ENCODE measurements at regions not wholly inside any gene's neighbourhood (a gene's known extent, or its start where the extent isn't known, plus 50 kb on each side); places are given as distances from the start of the nearest gene placed in this dataset.

DNA sequence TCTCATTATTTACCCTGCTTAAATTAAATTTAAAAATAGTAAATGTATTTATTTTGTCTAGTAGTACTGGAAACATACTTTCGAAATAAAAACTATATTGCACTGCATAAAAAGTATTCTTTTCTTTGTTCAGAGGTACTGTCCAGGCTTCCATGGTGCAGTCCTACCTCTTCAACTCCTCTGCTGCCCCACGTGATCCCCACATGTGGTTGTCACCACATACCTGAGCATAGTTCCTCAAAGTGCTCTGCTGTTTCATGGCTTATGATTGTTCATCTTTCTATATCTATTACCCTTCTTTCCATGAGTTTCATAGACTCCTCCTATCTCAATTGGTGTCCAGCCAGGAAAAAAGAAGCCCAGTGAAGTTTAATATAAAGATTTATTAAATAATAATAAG lies 317.5 kb upstream of the OR4E1 start:
- TF ChIP-seq, protein P1, sequence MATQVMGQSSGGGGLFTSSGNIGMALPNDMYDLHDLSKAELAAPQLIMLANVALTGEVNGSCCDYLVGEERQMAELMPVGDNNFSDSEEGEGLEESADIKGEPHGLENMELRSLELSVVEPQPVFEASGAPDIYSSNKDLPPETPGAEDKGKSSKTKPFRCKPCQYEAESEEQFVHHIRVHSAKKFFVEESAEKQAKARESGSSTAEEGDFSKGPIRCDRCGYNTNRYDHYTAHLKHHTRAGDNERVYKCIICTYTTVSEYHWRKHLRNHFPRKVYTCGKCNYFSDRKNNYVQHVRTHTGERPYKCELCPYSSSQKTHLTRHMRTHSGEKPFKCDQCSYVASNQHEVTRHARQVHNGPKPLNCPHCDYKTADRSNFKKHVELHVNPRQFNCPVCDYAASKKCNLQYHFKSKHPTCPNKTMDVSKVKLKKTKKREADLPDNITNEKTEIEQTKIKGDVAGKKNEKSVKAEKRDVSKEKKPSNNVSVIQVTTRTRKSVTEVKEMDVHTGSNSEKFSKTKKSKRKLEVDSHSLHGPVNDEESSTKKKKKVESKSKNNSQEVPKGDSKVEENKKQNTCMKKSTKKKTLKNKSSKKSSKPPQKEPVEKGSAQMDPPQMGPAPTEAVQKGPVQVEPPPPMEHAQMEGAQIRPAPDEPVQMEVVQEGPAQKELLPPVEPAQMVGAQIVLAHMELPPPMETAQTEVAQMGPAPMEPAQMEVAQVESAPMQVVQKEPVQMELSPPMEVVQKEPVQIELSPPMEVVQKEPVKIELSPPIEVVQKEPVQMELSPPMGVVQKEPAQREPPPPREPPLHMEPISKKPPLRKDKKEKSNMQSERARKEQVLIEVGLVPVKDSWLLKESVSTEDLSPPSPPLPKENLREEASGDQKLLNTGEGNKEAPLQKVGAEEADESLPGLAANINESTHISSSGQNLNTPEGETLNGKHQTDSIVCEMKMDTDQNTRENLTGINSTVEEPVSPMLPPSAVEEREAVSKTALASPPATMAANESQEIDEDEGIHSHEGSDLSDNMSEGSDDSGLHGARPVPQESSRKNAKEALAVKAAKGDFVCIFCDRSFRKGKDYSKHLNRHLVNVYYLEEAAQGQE (IDR thresholded peaks at IDR 0.05; ENCODE audit: low read depth), result no peak
- TF ChIP-seq YY1 (IDR thresholded peaks at IDR 0.05; ENCODE audit: low read depth), result no peak
- TF ChIP-seq CEBPB (IDR thresholded peaks at IDR 0.05), result no peak
- TF ChIP-seq EGR1 (IDR thresholded peaks at IDR 0.05), result no peak
- TF ChIP-seq RAD21 (IDR thresholded peaks at IDR 0.05; ENCODE audit: low read depth), result no peak
- no peak for TF ChIP-seq USF1 (IDR thresholded peaks at IDR 0.05)
- no peak for TF ChIP-seq FOXM1 (IDR thresholded peaks at IDR 0.05; ENCODE audit: borderline replicate concordance, low read depth)
- no peak for TF ChIP-seq EP300 (IDR thresholded peaks at IDR 0.05; ENCODE audit: borderline replicate concordance)
- no peak for TF ChIP-seq CREB1 (IDR thresholded peaks at IDR 0.05; ENCODE audit: low read depth)

DNA sequence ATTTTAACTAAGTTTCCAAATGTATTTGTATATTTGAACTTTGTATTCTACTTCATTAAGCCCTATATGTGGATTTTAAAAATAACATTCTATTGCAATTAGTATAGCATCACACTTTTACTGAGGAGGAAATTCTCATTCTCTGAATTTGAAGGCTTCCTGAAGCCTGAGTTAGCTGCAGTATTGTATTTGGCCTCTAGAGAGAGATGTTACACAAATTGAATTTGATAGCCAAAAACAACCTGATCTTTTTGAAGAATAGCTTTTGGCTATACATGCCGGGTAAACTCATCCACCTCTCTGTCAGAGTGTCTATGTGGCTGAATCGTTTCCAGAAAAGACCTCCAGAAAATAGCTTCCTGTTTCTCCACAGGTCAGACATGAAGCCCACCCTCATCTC lies 316.5 kb upstream of the OR4E1 start:
- no peak for TF ChIP-seq CREB1 (IDR thresholded peaks at IDR 0.05; ENCODE audit: low read depth)
- no peak for TF ChIP-seq CEBPB (IDR thresholded peaks at IDR 0.05)
- TF ChIP-seq ZBTB7A (IDR thresholded peaks at IDR 0.05; ENCODE audit: low read depth), result no peak
- TF ChIP-seq MAX (IDR thresholded peaks at IDR 0.05), result no peak
- no peak for TF ChIP-seq RAD21 (IDR thresholded peaks at IDR 0.05; ENCODE audit: low read depth)
- no peak for TF ChIP-seq TEAD4 (IDR thresholded peaks at IDR 0.05)
- TF ChIP-seq FOXM1 (IDR thresholded peaks at IDR 0.05; ENCODE audit: borderline replicate concordance, low read depth), result no peak
- TF ChIP-seq YY1 (IDR thresholded peaks at IDR 0.05; ENCODE audit: low read depth), result no peak
- TF ChIP-seq TCF12 (IDR thresholded peaks at IDR 0.05; ENCODE audit: low read depth), result no peak
- TF ChIP-seq EGR1 (IDR thresholded peaks at IDR 0.05), result no peak
- TF ChIP-seq NFIC (IDR thresholded peaks at IDR 0.05), result no peak
- TF ChIP-seq, protein P1 (IDR thresholded peaks at IDR 0.05; ENCODE audit: low read depth), result no peak
- no peak for TF ChIP-seq USF1 (IDR thresholded peaks at IDR 0.05)
- TF ChIP-seq EP300 (IDR thresholded peaks at IDR 0.05; ENCODE audit: borderline replicate concordance), result no peak
- no peak for TF ChIP-seq TAF1 (IDR thresholded peaks at IDR 0.05; ENCODE audit: low read depth)

- TF ChIP-seq EGR1 (IDR thresholded peaks at IDR 0.05) (no peak), TCF12 (IDR thresholded peaks at IDR 0.05; ENCODE audit: low read depth) (no peak), CREB1 (IDR thresholded peaks at IDR 0.05; ENCODE audit: low read depth) (no peak), YY1 (IDR thresholded peaks at IDR 0.05; ENCODE audit: low read depth) (no peak), NFIC (IDR thresholded peaks at IDR 0.05) (no peak), EP300 (IDR thresholded peaks at IDR 0.05; ENCODE audit: borderline replicate concordance) (no peak), USF1 (IDR thresholded peaks at IDR 0.05) (no peak), RAD21 (IDR thresholded peaks at IDR 0.05; ENCODE audit: low read depth) (no peak), TAF1 (IDR thresholded peaks at IDR 0.05; ENCODE audit: low read depth) (no peak), TEAD4 (IDR thresholded peaks at IDR 0.05) (no peak), FOXM1 (IDR thresholded peaks at IDR 0.05; ENCODE audit: borderline replicate concordance, low read depth) (no peak)
- TF ChIP-seq, protein P1 (IDR thresholded peaks at IDR 0.05; ENCODE audit: low read depth), result no peak
Measured at GRCh38 chr14:21989090-21989489, 315.5 kb upstream of the OR4E1 start.

- TF ChIP-seq NFIC (IDR thresholded peaks at IDR 0.05) (no peak), TCF12 (IDR thresholded peaks at IDR 0.05; ENCODE audit: low read depth) (no peak), FOXM1 (IDR thresholded peaks at IDR 0.05; ENCODE audit: borderline replicate concordance, low read depth) (no peak), CREB1 (IDR thresholded peaks at IDR 0.05; ENCODE audit: low read depth) (no peak), USF1 (IDR thresholded peaks at IDR 0.05) (no peak), ZBTB7A (IDR thresholded peaks at IDR 0.05; ENCODE audit: low read depth) (no peak), YY1 (IDR thresholded peaks at IDR 0.05; ENCODE audit: low read depth) (no peak), TAF1 (IDR thresholded peaks at IDR 0.05; ENCODE audit: low read depth) (no peak)
Measured at GRCh38 chr14:21988413-21988812, 314.8 kb upstream of the OR4E1 start.
